NCI-H2171 treated with DMSO at 0.1 percent for 48 hours (cell line): ENCODE measurements at regions not wholly inside any gene's neighbourhood (a gene's known extent, or its start where the extent isn't known, plus 50 kb on each side); places are given as distances from the start of the nearest gene placed in this dataset.

Experiments used
- DNase-seq: peaks from one replicate; lab custom pipeline; 2025; lab: John Stamatoyannopoulos, UW

DNA sequence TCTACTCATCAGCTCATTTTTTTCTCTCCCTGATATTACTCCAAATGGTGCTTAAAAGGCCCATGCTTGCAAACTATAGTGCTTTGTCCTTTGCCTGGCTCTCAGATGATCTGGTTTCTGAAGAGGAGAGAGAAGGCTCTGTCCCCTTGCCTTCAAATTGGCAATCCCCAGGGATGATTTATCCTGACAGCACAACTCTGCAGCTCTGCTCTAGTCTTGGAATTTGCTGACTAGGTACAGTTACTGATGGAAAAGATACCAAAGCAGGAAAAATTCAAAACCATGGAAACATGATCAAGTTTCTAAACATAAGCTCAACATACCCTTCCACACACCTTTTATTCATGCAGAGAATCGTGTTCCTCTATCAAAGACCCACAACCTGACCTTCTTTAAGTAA is 106.7 kb upstream of the CADPS start:
- DNase-seq, result no peak

DNA sequence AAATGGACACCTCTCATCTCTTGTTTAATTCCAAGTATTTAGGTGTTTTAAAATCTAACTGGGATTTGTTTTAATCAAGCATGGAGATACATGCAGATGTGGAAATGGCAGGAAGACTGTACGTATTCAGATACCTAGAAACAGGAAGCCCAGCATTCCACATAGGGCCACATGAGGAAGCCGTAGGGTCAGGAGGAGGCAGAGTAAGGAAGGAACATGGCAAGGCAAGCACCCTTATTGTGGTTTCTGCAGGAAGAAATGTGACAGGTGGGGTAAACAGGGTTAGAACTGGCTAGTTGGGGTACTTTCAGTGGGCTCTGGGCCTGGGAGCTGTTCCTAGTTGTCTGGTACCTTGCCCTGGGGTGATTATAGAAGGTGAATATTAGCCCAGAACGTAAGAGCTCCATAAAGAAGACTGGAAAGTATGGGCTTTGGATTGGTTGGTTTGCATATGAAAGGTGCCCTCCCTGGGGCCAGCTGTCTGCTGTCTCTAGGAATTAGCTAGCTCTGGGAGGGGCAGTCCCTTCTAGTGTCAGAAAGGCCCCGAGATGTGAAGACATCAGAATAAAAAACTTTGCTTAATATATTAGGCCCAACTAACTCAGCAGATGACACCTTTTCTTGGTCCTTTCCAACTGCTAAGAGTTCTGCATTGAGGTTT is 107.7 kb upstream of the CADPS start:
- DNase-seq, result no peak

DNA sequence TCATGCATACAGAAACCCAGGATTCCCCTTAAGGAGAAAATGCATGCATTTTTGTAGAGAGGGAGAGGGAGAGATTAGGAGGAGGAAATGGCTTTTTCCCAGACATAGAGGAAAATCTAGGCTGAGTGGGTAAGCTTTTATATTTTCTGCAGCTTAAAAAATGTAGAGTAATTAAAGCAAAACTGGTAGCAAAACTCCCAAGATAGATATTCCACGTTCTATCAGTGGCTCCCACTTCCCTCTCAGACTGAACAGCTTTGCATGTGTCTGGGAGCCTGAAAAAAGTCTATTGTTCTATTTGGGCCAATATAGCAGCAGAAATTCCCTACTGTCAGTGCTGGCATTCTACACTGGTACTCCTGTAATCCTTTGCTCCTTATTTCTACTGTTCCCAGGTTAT is 110.8 kb upstream of the CADPS start:
- no peak for DNase-seq

DNA sequence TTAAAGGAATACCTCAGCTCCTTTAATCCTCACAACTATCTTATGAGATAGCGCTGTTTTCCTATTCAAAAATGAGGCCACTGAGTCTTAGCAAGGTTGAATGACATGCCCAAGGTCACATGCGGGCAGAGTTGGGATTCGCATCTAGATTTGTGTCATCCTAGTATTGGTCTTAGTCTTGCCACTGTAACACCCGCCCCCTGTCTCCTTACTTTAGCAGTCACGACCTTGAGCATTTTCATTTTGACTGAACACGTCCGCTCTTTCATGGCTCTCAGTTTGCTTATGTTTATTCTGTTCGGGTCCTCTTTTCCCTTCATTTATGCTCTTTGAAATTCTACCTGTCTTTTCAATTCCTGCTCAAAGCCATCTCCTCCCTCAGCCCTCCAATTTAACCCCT is 112.5 kb upstream of the CADPS start:
- no peak for DNase-seq

DNA sequence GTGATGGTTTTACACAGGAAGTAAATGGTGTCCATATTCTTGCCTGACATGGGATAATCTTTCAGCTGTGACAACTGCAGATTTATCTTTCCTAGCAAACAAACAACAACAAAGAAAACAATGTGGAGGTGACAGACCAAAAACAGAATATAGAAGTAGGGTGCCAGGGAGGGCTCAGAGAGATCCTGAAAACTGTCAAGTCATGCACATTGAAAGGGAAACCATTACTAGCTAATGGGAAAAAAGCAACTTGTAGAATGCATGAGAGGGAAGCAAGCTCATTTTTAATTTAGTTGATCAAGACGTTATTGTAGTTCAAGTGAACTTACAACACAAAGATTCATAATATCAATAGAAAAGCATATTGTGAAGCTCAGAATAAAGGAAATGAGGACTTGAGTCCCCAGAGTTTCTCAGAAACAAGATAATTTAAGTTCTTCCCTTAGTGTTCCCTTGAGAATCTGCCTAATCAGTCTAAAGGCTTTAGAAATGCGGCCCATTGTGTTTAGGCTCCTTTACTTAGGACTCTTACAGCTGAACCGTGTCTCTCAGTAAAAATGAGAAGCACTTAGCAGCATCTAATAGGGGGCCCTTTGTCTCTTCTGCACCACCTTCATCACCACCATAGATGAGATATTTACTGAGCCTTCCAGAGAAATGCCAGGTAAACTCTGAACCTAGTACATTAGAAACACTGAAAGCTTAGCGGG is 115.6 kb upstream of the CADPS start:
- DNase-seq, result no peak

DNA sequence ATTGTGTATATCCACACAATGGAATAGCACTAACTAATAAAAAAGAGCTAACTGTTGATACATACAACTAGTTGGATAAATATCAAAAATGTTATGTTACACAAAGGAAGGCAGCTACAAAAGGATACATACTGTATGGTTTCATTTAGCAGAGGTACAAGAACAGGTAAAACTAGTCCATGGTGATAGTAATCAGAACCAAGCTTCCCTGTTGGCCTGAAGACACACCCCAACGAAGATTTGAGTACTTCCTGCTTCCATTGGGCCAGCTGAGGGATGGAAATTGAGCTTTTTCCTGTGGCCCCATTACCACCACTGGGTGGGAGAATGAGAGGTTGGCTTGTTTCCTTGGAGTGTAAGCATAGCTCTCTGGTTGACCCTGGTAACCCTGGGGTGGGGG is 117.3 kb upstream of the CADPS start:
- no peak for DNase-seq

DNA sequence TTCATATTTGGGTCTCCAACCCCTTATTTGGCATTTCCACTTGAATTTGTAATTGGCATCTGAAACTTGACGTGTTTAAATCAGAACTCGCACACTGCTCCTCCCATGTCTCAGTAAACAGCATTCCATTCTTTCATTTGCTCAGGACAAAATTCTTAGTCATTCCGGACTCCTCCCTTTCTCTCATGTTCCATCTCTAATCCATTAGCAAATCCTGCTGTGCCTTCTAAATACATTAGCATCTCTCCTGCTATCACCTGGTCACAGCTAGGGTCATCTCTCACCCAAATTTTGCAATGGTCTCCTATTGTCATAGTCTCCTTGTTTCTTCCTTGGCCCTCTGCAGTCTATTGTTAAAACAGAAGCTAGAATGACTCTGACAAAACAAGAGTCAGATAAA is 119.9 kb upstream of the CADPS start:
- no peak for DNase-seq

DNA sequence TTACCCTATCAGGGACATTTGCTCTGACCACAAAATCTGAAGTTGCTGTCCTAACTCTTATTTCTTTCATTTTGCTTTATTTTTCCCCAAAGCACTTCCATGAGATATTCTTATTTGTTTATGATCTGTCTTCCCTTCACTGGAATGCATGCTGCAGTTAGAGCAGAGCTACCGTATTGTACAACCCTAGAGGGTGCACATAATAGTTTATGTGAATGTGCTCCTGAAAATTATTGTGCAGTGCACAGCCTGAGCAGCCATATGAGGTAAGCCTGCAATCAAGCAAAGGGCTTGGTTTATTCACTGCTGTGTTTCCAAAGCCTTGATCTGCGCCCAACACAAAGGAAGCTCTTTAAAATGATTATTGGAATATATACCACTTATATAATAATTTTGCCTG is 120.3 kb upstream of the CADPS start:
- no peak for DNase-seq

DNA sequence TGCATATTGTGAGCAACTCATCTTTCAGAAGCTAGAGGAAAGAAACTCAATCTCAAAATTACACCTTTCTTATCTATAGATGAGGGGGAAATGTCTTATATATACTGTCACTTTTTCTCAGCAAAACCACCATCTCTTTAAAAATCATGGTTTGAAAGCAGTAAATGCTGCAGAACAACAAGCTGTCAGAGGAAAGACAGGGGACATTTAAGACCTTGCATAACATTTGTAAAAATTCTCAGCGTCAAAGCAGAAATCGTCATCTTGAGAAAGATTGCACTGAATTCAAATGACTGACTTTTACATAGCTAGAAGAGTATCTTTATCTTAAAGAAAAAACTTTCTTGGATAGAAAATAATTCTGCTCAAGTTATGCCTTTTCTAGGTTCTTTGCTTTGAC is 122.2 kb upstream of the CADPS start:
- DNase-seq, result no peak

DNA sequence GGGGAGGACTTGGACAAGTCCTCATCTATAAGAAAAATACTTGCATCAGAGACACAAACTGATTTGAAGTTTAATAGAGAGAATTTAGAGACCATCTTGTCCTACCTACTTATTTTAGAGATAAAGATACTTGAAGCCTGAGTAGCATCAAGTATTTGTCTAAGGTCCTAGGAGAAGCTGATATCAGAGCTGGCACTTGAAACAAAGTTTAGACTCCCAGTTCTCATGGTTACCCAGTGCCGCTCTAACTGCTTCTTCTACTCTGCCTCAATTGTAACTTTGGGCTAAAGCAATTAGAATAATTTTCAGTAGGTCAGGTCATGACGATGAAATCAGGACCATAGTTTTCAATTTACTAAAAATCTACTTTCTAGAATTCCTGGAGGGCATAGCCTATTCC is 123.9 kb upstream of the CADPS start:
- DNase-seq, result no peak

DNA sequence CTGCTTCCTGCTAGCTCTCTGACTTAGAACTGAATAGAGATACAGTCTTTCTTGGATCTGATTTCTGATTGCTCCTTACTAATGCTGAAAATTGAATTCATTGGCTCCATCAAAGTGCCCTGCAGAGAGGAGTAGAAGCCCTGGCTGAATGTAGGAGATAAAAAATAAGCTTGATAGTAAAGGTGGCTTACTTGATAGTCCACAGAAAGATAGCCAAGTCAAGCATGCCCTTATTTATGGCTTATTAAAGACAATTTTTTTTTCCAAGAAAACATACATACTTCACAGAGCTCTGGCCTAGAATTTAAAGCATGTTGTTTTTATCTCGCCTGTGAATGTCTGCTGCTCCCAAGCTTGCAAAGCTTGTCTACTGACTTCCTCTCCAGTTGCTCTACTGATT is 124.6 kb upstream of the CADPS start:
- DNase-seq, result no peak

DNA sequence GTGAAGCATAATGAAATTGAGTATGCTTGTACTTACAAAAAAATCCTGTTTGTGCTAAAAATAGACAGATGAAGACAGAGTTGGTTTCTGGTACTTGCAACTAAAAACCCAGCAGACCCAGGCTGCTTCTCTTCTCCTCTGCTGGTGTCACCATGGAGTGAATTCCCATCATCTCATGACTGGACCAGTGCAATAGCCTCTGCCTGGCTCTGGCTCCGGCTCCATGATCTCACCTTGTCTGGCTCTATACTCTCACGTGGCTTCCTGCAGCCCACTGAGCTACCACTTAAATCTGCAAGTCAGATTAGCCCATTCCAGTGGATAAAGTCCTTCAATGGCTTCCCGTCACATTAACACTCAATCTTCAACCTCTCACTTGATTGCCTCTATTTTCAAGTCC is 129.2 kb upstream of the CADPS start:
- no peak for DNase-seq

DNA sequence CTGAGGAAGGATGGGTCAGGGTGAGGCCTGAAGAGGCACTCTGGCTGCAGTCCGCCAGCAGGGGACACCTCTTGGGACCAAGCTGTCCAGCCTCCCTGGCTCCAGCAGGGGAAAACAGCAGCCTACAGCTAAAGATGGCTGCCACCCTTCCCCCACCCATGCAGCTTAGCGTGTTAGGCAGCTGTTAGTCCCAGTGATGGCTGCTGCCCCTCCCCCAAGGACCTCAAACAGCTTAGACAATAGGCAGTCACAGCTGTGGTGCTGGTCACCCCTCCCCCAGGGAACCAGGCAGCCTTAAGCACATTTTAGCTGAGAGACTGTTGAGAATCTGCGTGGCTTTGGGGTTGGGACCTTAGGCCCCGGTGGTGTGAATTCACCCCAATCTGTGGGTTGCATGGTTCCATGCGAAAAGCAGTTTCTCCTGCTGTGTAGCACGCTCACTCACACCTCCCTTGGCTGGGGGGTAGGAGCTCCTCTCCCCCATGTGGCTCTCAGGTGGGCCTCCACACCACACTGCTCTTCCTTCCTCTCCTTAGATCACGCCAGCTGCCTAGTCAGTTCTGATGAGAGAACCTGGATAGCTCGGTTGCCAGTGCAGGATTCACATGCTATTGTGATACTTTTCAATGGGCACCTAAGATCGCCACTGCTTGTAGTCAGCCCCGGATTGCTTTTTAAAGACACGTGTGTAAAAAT is 140.5 kb upstream of the CADPS start:
- DNase-seq, result no peak

DNA sequence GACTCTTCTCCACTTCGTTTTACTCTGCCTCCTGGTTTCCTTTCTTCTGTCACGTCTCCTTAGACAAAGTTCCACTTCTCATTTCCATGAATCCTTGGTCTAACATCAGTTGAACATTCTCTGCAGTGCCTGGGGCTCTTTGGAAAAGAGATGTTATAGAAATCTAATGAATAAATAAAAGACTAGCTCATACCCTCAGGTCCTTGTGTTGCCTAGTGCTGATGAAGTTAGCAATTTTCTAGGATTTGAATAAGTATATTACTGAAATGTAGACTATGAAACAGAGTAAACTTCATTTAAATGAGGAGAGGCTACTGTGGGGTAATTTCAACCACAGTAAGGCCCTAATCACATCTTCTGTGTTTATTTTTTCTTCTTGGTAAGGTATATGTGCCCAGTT is 146.9 kb upstream of the CADPS start:
- no peak for DNase-seq

DNA sequence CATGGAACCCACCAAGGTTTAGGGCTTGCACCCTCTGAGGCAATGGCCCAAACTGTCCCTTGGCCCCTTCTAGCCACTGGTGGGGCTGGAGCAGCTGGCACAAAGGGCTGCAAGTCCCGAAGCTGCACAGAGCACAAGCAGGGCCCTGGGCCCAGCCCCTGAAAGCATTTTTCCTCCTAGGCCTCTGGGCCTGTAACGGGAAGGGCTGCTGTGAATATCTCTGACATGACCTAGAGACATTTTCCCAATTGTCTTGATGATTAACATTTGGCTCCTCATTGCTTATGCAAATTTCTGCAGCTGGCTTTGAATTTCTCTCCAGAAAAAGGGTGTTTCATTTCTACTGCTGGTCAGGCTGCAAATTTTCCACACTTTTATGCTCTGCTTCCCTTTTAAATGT is 151.5 kb upstream of the CADPS start:
- no peak for DNase-seq

DNA sequence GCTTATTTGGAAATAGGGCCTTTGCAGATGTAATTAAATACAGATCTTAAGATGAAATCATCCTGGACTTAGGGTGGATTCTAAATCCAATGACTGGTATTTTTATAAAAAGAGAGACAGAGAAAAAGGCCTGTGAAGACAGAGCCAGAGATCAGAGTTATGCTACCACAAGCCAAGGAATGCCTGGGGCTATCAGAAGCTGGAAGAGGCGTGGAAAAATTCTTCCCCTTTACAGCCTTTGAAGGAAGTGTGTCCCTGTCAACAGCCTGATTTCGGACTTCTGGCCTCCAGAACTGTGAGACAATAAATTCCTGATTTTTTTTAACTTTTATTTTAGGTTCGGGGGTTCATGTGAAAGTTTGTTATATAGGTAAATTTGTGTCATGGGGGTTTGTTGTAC is 154.1 kb upstream of the CADPS start:
- no peak for DNase-seq

DNA sequence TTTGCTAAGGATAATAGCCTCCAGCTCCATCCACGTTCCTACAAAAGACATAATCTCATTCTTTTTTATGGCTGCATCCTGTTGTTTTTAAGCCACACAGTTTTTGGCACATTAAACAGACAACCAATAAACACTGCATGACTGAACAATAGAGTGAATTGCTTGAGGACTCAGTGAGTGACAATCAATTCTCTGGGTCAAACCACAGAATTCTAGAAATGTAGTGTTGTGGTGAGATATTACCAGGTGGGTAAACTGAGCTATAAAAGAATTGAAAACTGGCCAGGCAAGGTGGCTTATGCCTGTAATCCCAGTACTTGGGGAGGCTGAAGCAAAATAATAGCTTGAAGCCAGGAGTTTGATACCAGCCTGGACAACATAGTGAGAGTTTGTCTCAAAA is 154.7 kb upstream of the CADPS start:
- DNase-seq, result no peak

DNA sequence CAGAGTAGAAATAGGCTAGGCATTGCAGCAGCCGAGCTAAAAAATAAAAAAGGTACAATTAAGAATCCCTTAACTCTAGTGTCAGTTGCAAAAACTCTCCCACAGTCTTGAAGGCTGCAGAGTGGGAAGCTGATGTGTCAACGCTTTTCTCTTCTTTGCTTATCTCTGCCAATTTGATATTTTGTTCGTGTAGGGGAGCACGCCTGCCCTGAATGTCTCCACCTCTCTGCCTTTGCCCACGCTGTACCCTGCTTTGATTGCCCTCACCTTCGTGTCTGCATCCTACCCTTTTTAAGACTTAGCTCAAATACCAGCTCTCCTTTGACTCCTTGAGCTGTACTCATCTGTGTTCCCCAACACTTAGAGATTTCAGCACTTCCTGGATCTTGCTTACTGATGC is 155.4 kb upstream of the CADPS start:
- no peak for DNase-seq

DNA sequence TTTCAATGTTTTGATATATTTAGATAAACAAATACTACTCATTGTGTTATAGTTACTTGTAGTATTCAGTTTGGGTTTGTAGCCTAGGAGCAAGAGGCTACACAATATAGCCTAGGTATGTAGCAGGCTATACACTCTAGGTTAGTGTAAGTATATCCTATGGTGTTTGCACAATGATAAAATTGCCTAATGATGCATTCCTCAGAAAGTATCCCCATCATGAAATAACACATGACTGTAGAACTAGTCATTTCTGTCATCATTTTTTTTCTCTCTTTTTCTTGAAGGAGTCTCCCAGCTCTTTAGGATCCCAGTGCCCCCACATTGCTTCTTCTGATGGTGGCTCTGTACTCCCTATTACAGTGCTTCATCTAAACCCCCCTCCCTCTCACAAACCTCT is 157.7 kb upstream of the CADPS start:
- no peak for DNase-seq

DNA sequence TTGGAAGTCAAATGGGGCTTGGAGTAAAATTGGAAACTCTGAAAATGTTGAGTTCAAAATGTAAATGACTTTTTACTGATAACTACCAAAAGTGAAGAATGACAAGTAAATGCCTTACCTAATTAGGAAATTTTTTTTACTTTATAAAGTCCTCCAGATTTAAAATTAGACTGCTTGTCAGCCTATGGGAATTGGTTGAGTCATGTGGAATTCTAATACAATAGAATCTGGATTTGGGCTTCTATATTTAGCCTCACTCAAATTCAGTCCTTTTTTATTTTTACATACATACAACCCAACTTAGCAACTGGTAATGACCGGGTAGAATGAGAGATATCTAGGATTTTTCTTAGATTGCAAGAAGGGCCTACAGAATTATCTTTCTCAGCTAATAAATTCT is 158.9 kb upstream of the CADPS start:
- DNase-seq, result no peak

DNA sequence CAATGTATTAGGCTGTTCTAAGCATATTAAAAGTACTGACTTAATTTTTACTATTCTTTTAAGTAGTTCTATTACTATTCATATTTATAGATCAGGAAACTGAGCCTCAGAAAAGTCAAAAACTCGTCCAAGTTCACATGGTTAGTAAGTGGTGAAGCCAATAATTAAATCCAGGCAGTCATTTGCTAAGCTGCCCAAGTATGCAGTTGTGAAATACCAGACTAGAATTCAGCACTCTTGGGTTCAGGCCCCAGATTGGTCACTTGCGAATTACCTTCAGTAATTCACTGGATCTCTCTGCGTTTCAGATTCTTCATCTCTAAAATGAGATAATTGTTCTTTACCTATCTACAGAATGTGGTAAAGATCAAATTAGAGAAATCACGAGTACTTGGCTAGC is 161.9 kb upstream of the CADPS start:
- DNase-seq, result no peak

DNA sequence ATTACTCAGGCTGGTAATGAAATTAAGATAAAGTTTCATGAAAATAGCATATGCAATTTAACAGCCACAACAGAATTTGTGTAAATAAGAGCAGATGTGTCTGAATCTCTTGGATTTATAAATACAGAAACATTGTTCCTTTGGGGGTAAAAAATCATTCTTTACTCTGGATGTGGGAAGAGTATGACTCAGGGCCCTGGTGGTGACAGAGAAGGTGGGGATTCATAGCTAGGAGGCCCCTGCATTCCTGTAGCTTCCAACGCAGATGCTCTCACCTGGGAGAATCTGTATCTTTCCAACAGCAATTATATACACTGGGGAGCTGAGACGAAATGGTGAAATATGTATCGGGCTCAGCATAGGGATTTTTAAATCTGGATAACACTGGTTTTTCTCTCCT is 167.6 kb upstream of the CADPS start:
- DNase-seq, result no peak

DNA sequence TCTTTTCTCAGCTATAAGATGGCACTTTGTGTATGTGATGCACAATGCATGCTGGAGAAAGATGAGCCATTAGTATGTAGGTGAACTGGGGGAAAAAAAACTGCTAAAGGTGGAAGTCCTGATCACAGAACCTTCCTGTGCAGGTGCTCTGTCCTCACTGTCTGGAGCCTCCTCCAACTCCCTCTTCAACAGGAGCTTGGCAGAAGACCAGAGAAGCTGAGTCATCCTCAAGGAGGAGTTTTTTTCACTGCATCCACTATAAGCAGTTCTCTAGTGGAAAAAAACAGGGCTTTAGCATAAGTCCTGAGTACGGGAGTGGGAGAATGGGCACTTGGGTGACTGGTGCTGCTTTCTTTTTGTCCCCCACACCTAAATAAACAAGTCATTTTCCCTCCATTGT is 168.4 kb upstream of the CADPS start:
- DNase-seq, result no peak

DNA sequence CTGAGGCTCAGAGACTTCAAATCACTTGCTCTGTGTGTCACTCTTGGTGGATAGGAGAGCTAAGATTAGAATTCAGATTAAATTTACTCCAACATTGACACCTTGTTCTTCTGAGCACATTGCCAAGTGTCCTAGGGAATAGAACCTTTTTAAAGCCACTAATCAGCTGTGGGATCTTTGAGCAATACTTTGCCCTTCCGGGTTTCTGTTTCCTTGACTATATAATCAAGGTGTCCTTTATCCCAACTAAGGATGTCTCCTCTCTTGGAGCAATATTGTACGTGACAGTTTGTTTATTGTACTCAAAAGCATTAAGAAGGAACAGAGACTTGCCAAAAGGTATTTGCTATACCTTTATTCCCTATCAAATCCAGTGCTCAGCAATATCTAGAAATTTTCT is 170.9 kb upstream of the CADPS start:
- DNase-seq, result no peak
